GM21717 (cell line): ENCODE measurements at regions not wholly inside any gene's neighbourhood (a gene's known extent, or its start where the extent isn't known, plus 50 kb on each side); places are given as distances from the start of the nearest gene placed in this dataset.

Source experiments
- ATAC-seq: cut with Tn5 transposase; IDR thresholded peaks from one replicate; pipeline ENCODE4 v1.9.1; 2021; ENCODE audit warnings: mild to moderate bottlenecking, moderate library complexity; ENCODE audit not compliant: unreplicated experiment

GRCh38 chr5:121795511-121795910, 56.2 kb upstream of the FTMT start:
- no peak for ATAC-seq

- no peak for ATAC-seq
These were observed 53.8 kb upstream of the FTMT start for GRCh38 chr5:121797681-121798518.
